Ishikawa (cell line): ENCODE measurements at regions not wholly inside any gene's neighbourhood (a gene's known extent, or its start where the extent isn't known, plus 50 kb on each side); places are given as distances from the start of the nearest gene placed in this dataset.

ENCODE experiments used
- CEBPB ChIP-seq: IDR thresholded peaks from 2 replicates; pipeline ENCODE4 v1.6.1; 2012
- CREB1 ChIP-seq: IDR thresholded peaks from 2 replicates; pipeline ENCODE4 v1.6.1; 2012; ENCODE audit warnings: low read depth
- EGR1 ChIP-seq: IDR thresholded peaks from 2 replicates; pipeline ENCODE4 v1.6.1; 2012
- EP300 ChIP-seq: IDR thresholded peaks from 2 replicates; pipeline ENCODE4 v1.6.1; 2012; ENCODE audit warnings: borderline replicate concordance
- FOXM1 ChIP-seq: IDR thresholded peaks from 2 replicates; pipeline ENCODE4 v1.6.1; 2012; ENCODE audit warnings: low read depth, borderline replicate concordance
- NFIC ChIP-seq: IDR thresholded peaks from 2 replicates; pipeline ENCODE4 v1.6.1; 2012
- RAD21 ChIP-seq: IDR thresholded peaks from 2 replicates; pipeline ENCODE4 v1.6.1; 2012; ENCODE audit warnings: low read depth
- TAF1 ChIP-seq: IDR thresholded peaks from 2 replicates; pipeline ENCODE4 v1.6.1; 2012; ENCODE audit warnings: low read depth, mild to moderate bottlenecking
- TCF12 ChIP-seq: IDR thresholded peaks from 2 replicates; pipeline ENCODE4 v1.6.1; 2012; ENCODE audit warnings: low read depth
- TEAD4 ChIP-seq: IDR thresholded peaks from 2 replicates; pipeline ENCODE4 v1.6.1; 2012
- YY1 ChIP-seq: IDR thresholded peaks from 2 replicates; pipeline ENCODE4 v1.6.1; 2012; ENCODE audit warnings: low read depth
- ZBTB7A ChIP-seq: IDR thresholded peaks from 2 replicates; pipeline ENCODE4 v1.6.1; 2012; ENCODE audit warnings: low read depth
- TF ChIP-seq, protein P1 (sequence below): IDR thresholded peaks from 2 replicates; pipeline ENCODE4 v1.6.1; 2012
- TF ChIP-seq, protein P2 (sequence below): IDR thresholded peaks from 2 replicates; pipeline ENCODE4 v1.6.1; 2012; ENCODE audit warnings: low read depth, mild to moderate bottlenecking
- TF ChIP-seq, protein P3 (sequence below): IDR thresholded peaks from 2 replicates; pipeline ENCODE4 v1.6.1; 2012

DNA sequence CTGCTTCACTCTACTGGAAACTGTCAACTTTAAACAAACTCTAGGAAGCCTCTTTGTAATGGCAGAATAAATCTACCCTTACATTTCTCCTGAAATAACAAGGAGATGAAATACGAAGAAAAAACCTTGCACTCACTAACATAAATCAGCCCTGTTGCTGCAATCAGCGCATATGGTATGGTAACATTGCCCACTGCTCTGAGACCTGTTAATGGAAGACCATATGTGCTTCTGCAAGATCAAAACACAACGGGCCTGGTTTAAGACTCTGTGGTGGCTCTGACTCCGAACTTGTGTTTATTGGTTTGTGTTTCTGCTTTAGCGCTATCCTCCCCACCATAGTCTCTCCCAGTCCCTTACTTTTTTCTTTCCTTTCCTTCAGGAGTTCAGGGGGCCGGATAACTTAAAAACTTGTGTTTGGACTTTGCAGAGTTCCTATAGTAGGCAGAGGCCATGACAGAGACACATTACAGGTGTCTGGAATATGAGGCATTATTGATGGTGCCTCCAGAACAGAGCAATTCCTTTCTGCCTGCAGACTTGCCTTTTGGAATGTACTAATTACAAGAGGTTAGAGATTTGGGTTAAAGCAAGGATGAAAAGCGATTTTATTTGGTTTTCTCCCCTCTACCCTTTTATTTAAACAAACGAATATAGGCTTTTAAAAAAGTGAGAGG is 110.8 kb downstream of the PSAT1 start:
- TF ChIP-seq EGR1 = no peak
- TF ChIP-seq TEAD4 = no peak
- no peak for TF ChIP-seq EP300
- no peak for TF ChIP-seq TAF1
- TF ChIP-seq NFIC = no peak
- TF ChIP-seq, protein P1, sequence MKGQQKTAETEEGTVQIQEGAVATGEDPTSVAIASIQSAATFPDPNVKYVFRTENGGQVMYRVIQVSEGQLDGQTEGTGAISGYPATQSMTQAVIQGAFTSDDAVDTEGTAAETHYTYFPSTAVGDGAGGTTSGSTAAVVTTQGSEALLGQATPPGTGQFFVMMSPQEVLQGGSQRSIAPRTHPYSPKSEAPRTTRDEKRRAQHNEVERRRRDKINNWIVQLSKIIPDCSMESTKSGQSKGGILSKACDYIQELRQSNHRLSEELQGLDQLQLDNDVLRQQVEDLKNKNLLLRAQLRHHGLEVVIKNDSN = no peak
- no peak for TF ChIP-seq YY1
- TF ChIP-seq, protein P2, sequence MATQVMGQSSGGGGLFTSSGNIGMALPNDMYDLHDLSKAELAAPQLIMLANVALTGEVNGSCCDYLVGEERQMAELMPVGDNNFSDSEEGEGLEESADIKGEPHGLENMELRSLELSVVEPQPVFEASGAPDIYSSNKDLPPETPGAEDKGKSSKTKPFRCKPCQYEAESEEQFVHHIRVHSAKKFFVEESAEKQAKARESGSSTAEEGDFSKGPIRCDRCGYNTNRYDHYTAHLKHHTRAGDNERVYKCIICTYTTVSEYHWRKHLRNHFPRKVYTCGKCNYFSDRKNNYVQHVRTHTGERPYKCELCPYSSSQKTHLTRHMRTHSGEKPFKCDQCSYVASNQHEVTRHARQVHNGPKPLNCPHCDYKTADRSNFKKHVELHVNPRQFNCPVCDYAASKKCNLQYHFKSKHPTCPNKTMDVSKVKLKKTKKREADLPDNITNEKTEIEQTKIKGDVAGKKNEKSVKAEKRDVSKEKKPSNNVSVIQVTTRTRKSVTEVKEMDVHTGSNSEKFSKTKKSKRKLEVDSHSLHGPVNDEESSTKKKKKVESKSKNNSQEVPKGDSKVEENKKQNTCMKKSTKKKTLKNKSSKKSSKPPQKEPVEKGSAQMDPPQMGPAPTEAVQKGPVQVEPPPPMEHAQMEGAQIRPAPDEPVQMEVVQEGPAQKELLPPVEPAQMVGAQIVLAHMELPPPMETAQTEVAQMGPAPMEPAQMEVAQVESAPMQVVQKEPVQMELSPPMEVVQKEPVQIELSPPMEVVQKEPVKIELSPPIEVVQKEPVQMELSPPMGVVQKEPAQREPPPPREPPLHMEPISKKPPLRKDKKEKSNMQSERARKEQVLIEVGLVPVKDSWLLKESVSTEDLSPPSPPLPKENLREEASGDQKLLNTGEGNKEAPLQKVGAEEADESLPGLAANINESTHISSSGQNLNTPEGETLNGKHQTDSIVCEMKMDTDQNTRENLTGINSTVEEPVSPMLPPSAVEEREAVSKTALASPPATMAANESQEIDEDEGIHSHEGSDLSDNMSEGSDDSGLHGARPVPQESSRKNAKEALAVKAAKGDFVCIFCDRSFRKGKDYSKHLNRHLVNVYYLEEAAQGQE = no peak
- no peak for TF ChIP-seq CREB1
- TF ChIP-seq, protein P3, sequence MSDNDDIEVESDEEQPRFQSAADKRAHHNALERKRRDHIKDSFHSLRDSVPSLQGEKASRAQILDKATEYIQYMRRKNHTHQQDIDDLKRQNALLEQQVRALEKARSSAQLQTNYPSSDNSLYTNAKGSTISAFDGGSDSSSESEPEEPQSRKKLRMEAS = no peak
- no peak for TF ChIP-seq FOXM1
- no peak for TF ChIP-seq CEBPB
- no peak for TF ChIP-seq ZBTB7A

DNA sequence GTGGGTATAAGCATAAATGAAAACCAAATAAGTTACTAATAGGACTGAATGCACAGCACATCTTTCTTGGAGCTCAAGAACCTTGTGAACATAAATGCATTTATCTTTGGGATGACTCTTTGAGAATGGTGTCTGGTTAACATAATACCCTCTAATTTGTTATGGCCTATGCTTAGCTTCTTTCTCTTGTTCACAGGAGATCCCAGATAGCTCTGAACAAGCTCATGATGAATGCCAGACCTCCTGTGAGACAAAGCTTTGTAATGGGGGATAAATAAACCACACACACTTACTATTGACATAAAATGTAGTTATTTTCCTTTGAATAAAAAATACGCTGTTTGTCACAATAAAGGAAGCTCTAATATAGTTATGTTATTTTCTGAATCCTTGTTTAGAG is 111.5 kb downstream of the PSAT1 start:
- no peak for TF ChIP-seq TCF12
- TF ChIP-seq NFIC = no peak
- no peak for TF ChIP-seq CREB1
- TF ChIP-seq, protein P1 = no peak
- TF ChIP-seq EGR1 = no peak
- no peak for TF ChIP-seq EP300
- no peak for TF ChIP-seq ZBTB7A
- no peak for TF ChIP-seq TEAD4

DNA sequence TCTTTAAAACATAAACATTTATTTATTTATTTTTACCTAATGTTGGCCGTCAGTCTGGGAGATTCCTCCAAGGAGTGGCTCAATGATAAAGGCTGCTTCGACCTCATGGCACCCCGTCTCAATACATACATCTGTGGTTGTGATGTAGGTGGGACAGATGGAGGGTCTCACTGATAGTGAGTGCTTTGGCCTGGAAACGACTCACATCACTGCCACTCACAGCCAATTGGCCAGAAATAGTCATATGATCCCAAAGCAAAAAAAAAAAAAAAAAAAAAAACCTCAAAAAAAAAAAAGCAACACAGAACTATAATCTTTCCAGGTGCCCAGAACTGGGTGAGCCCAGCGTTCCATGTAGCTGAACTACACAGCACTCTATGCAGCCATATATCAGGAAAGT is 125.4 kb downstream of the PSAT1 start:
- TF ChIP-seq TAF1 (no peak), ZBTB7A (no peak)

DNA sequence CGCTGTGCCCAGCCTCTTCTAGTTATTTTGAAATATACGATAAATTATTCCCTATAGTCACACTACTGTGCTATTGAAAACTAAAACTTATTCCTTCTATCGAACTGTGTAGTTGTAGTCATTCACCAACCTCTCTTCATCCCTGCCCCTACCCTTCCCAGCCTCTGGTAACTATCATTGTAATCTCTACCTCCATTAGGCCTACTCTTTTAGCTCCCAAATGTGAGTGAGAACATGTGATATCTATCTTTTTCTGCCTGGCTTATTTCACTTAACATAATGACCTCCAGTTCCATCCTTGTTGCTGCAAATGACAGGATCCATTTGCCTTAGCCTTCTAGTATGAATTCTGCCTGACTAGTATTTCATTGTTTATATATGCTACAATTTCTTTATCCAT is 127.4 kb downstream of the PSAT1 start:
- TF ChIP-seq TEAD4 = no peak

DNA sequence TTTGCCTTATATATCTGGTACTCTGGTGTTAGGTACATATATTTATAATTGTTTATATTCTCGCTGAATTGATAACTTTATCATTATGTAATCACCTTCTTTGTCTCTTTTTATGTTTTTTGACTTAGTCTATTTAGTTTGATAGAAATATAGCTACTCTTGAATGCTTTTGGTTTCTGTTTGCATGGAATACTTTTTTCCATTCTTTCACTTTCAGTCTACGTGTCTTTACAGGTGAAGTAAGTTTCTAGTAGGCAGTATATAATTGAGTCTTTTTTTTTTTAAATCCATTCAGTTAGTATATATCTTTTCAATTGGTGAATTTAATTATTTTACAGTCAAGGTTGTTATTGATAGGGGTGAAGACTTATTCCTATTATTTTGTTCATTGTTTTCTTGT is 131.7 kb downstream of the PSAT1 start:
- TF ChIP-seq ZBTB7A (no peak), TEAD4 (no peak), TAF1 (no peak), FOXM1 (no peak), RAD21 (no peak), CREB1 (no peak), NFIC (no peak), TCF12 (no peak), EGR1 (no peak), CEBPB (no peak), EP300 (no peak), YY1 (no peak)
- TF ChIP-seq, protein P1 = no peak
- TF ChIP-seq, protein P3 = no peak
- TF ChIP-seq, protein P2 = no peak

DNA sequence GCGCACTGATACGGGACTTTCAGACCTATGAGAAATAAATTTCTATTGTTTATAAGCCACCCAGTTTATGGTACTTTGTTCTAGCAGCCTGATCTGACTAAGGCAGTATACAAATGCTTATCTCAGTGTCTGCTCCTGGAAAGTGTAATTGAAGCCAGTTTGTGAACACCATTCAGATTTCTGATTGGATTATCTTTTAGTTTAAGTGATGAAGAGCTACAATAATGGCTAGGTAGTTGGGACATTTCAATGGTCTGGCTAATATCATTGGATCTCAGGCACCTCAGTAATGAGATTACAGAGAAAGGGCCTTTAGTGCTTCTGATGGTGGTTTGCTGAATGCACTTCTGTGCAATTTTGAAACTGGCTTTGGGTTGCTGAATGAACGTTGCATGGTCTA is 133.5 kb downstream of the PSAT1 start:
- TF ChIP-seq, protein P2 = no peak
- TF ChIP-seq CREB1 (no peak), RAD21 (no peak), FOXM1 (no peak), NFIC (no peak), EP300 (no peak), TAF1 (no peak)
